Keratinocyte (primary cell): ENCODE measurements at regions not wholly inside any gene's neighbourhood (a gene's known extent, or its start where the extent isn't known, plus 50 kb on each side); places are given as distances from the start of the nearest gene placed in this dataset.

Experiments
- DNase-seq: peaks from one replicate; pipeline ENCODE4 v3.0.0-alpha.2; 2011; ENCODE audit warnings: low read depth, missing footprints, low spot score
- FAIRE-seq: peaks from 2 replicates; lab custom pipeline; 2011; peaks lifted over from hg19 to GRCh38; lab: Jason Lieb, UNC
- H2AFZ ChIP-seq: 2 replicates; pipeline ENCODE4 v1.6.0; 2012; ENCODE audit warnings: low read length, control low read depth, inconsistent platforms; ENCODE audit not compliant: control insufficient read depth
- H3K27ac ChIP-seq: 2 replicates; pipeline ENCODE4 v1.5.1; 2011; ENCODE audit warnings: low read length; ENCODE audit not compliant: control insufficient read depth, insufficient read depth
- H3K27me3 ChIP-seq: 3 replicates; pipeline ENCODE4 v1.6.0; 2011; ENCODE audit warnings: low read length; ENCODE audit not compliant: control insufficient read depth, insufficient read depth; ENCODE audit errors: extremely low read depth
- H3K36me3 ChIP-seq, 2 experiments: 2 replicates in 1 of 2; 3 replicates in 1 of 2; pipeline ENCODE4 v1.5.1; 2011; ENCODE audit warnings: low read length in 2 of 2, mild to moderate bottlenecking in 1 of 2; ENCODE audit not compliant: control insufficient read depth in 2 of 2, insufficient read depth in 2 of 2; ENCODE audit errors: extremely low read depth in 1 of 2
- H3K4me1 ChIP-seq: 3 replicates; pipeline ENCODE4 v1.5.1; 2011; ENCODE audit warnings: low read length; ENCODE audit not compliant: control insufficient read depth, insufficient read depth; ENCODE audit errors: extremely low read depth
- H3K4me2 ChIP-seq: 3 replicates; pipeline ENCODE4 v1.6.0; 2011; ENCODE audit warnings: low read depth, low read length; ENCODE audit not compliant: control insufficient read depth, insufficient read depth; ENCODE audit errors: extremely low read depth
- H3K4me3 ChIP-seq, 3 experiments: fragments of 200-600 bp in 1 of 3; sonication (generic) in 1 of 3; 2 replicates in 2 of 3; 3 replicates in 1 of 3; pipeline ENCODE4 v1.5.1; 2011 to 2016; ENCODE audit warnings: low read length in 3 of 3, mild to moderate bottlenecking in 3 of 3, control low read depth in 2 of 3, inconsistent platforms in 1 of 3, low read depth in 1 of 3, mixed read lengths in 1 of 3, mixed run types in 1 of 3, moderate library complexity in 1 of 3; ENCODE audit not compliant: control insufficient read depth in 2 of 3, insufficient read depth in 2 of 3; ENCODE audit errors: extremely low read depth in 1 of 3
- H3K79me2 ChIP-seq: 2 replicates; pipeline ENCODE4 v1.6.0; 2012; ENCODE audit warnings: low read length; ENCODE audit not compliant: control insufficient read depth, insufficient read depth
- H3K9ac ChIP-seq: 3 replicates; pipeline ENCODE4 v1.6.0; 2011; ENCODE audit warnings: low read length; ENCODE audit not compliant: control insufficient read depth, insufficient read depth; ENCODE audit errors: extremely low read depth
- H3K9me1 ChIP-seq: 3 replicates; pipeline ENCODE4 v1.6.0; 2011; ENCODE audit warnings: low read length; ENCODE audit not compliant: control insufficient read depth, insufficient read depth; ENCODE audit errors: extremely low read depth
- H3K9me3 ChIP-seq: 2 replicates; pipeline ENCODE4 v1.5.1; 2012; ENCODE audit warnings: low read depth, low read length; ENCODE audit not compliant: control insufficient read depth
- H4K20me1 ChIP-seq: 3 replicates; pipeline ENCODE4 v1.6.0; 2011; ENCODE audit warnings: low read length; ENCODE audit not compliant: control insufficient read depth, insufficient read depth; ENCODE audit errors: extremely low read depth
- EZH2 ChIP-seq: IDR thresholded peaks from one replicate; pipeline ENCODE4 v1.6.1; 2012; ENCODE audit warnings: inconsistent platforms, mild to moderate bottlenecking, low read length, moderate library complexity
- dilution Hi-C: fragments of 300-500 bp; cut with MboI; formaldehyde crosslinking; loops from one replicate; pipeline ENCODE4 v1.7.0; 2020; ENCODE audit warnings: low sequenced_read_pairs; ENCODE audit not compliant: extremely low pct_ligation_motif_present
- TF ChIP-seq, protein P1 (sequence below), 3 experiments: IDR thresholded peaks in 1 of 3; conservative IDR thresholded peaks in 1 of 3; optimal IDR thresholded peaks in 1 of 3; 2 replicates in 2 of 3; 3 replicates in 1 of 3; pipeline versions ENCODE3 to v1.5.1; 2011; ENCODE audit warnings: low read length in 3 of 3, mild to moderate bottlenecking in 3 of 3, moderate library complexity in 2 of 3, control low read depth in 1 of 3, inconsistent platforms in 1 of 3; ENCODE audit not compliant: insufficient read depth in 2 of 3; ENCODE audit errors: extremely low read depth in 1 of 3

DNA sequence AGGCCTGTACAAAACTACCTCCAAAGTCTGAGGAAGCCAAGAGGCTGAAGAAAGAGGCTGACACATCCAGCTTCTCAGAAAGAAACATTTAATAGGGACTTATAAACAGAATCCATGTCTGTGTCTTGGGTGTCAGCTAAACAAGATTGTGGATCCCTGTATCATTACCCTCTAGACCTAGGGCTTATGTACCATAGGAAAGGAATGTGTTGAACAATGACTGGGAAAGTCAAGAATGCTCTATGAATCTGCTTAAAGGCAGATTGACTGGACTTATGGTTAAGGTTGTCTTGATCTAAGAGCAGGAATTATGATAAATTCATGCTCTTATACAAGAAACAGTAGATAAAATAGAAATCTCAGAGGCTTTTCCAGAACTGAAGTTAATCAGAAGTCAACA, 335.7 kb upstream of the RPS23 start:
- dilution Hi-C loops: no loop called here

DNA sequence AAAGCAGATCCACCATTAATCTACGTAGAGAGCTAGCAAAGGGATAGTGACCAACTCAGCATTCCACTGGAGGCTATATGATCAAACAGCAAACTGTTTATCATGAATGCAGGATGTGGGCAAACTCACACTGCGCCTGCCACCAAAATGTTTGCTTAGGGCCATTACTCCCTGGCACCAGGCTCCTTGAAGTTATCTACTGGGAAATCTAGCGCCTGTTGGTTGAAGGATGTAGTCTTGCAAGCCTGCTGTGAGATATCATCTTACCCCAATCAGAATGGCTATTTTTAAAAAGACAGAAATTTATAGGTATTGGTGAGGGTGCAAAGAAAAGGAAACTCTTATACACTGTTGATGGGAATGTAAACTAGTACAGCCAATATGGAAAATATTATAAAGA, 332.5 kb upstream of the RPS23 start:
- no peak for TF ChIP-seq EZH2
- TF ChIP-seq, protein P1, sequence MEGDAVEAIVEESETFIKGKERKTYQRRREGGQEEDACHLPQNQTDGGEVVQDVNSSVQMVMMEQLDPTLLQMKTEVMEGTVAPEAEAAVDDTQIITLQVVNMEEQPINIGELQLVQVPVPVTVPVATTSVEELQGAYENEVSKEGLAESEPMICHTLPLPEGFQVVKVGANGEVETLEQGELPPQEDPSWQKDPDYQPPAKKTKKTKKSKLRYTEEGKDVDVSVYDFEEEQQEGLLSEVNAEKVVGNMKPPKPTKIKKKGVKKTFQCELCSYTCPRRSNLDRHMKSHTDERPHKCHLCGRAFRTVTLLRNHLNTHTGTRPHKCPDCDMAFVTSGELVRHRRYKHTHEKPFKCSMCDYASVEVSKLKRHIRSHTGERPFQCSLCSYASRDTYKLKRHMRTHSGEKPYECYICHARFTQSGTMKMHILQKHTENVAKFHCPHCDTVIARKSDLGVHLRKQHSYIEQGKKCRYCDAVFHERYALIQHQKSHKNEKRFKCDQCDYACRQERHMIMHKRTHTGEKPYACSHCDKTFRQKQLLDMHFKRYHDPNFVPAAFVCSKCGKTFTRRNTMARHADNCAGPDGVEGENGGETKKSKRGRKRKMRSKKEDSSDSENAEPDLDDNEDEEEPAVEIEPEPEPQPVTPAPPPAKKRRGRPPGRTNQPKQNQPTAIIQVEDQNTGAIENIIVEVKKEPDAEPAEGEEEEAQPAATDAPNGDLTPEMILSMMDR (optimal IDR thresholded peaks at IDR 0.05 in 1 of 3, IDR thresholded peaks at IDR 0.05 in 1 of 3, conservative IDR thresholded peaks at IDR 0.05 in 1 of 3; ENCODE audit: extremely low read depth in 1 of 3, insufficient read depth in 2 of 3, low read length in 3 of 3): no peak
- no peaks in the 10 kb centered on the region for H3K9me3 ChIP-seq
- no peak overlapping the region for H3K27ac ChIP-seq
- H3K79me2 ChIP-seq: no peaks in the 10 kb centered on the region
- no peak overlapping the region for H3K4me2 ChIP-seq
- no peak overlapping the region for H3K4me3 ChIP-seq
- no peaks in the 10 kb centered on the region for H3K27me3 ChIP-seq
- dilution Hi-C loops: no loop called here
- no peak overlapping the region for H2AFZ ChIP-seq
- no peak for FAIRE-seq
- no peaks in the 10 kb centered on the region for H3K4me1 ChIP-seq
- H4K20me1 ChIP-seq: no peaks in the 10 kb centered on the region
- no peaks in the 10 kb centered on the region for H3K9me1 ChIP-seq
- no peak overlapping the region for H3K9ac ChIP-seq
- no peaks in the 10 kb centered on the region for H3K36me3 ChIP-seq
- no peak for DNase-seq

More for the DNA sequence above, 335.7 kb upstream of the RPS23 start:
- H3K36me3 ChIP-seq: no peaks in the 10 kb centered on the region
- no peaks in the 10 kb centered on the region for H3K9me1 ChIP-seq
- TF ChIP-seq, protein P1 (optimal IDR thresholded peaks at IDR 0.05 in 1 of 3, IDR thresholded peaks at IDR 0.05 in 1 of 3, conservative IDR thresholded peaks at IDR 0.05 in 1 of 3; ENCODE audit: extremely low read depth in 1 of 3, insufficient read depth in 2 of 3, low read length in 3 of 3): no peak
- no peak for TF ChIP-seq EZH2
- H4K20me1 ChIP-seq: no peaks in the 10 kb centered on the region
- DNase-seq (no peak), FAIRE-seq (no peak)
- H3K9me3 ChIP-seq: no peaks in the 10 kb centered on the region
- no peaks in the 10 kb centered on the region for H3K79me2 ChIP-seq
- no peak overlapping the region for H3K4me2 ChIP-seq
- H3K4me1 ChIP-seq: no peaks in the 10 kb centered on the region
- H3K9ac ChIP-seq: no peak overlapping the region
- H2AFZ ChIP-seq: no peak overlapping the region
- H3K27me3 ChIP-seq: no peaks in the 10 kb centered on the region
- no peak overlapping the region for H3K27ac ChIP-seq
- no peak overlapping the region for H3K4me3 ChIP-seq
